C4-2B (cell line): ENCODE measurements at regions not wholly inside any gene's neighbourhood (a gene's known extent, or its start where the extent isn't known, plus 50 kb on each side); places are given as distances from the start of the nearest gene placed in this dataset.

Experiments
- CTCF ChIP-seq: fragments of 450-650 bp; conservative IDR thresholded peaks from 2 replicates; pipeline ENCODE4 v1.5.1; 2017; ENCODE audit warnings: mild to moderate bottlenecking
- ZFX ChIP-seq: fragments of 450-650 bp; IDR thresholded peaks from 2 replicates; pipeline ENCODE4 v1.6.1; 2017

- no peak for TF ChIP-seq CTCF
- TF ChIP-seq ZFX, result no peak
Measured at GRCh38 chr4:104591510-104591911, 96.8 kb upstream of the CXXC4 start.
